ENCODE measurements at regions not wholly inside any gene's neighbourhood (a gene's known extent, or its start where the extent isn't known, plus 50 kb on each side); places are given as distances from the start of the nearest gene placed in this dataset.

DNA sequence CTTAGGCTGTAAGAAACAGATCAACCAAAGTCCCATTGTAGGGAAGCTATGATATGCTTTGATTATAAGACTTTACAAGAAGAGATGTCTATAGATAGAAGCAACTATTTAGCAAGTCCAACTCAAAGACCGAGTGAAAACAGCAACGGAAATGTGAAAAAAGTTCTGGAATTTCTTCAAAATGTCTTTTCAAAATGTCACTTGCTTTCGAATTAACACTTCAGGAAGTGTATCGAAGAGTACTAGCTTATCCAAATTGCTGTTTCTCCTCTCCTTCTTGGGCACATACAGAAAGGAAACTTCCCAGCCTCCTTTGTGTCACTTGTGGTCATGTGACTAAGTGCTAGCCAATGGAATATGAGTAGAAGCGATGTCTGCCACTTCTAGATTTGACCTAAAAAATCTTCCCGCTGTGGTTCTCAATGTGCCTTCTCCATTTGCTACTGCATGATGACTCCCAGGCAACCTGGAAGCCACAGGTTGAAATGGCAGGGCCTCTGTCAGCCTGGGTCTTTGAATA is 89.9 kb downstream of the TSEN15 start:
- ATAC-seq (no peak), DNase-seq (no peak)
- Mint-ChIP-seq H3K27ac (no peak overlapping the region), H3K9me3 (peaks cover 0 to 9% (median 3%) of the 10 kb centered on the region in 9 donors), H3K27me3 (peaks cover 7 to 33% (median 11%) of the 10 kb centered on the region in 5 donors), H3K4me1 (no peaks in the 10 kb centered on the region), H3K4me3 (no peak overlapping the region), H3K36me3 (peaks cover 0 to 8% (median 8%) of the 10 kb centered on the region in 3 donors)
- POLR2A ChIA-PET, result no interaction called here

DNA sequence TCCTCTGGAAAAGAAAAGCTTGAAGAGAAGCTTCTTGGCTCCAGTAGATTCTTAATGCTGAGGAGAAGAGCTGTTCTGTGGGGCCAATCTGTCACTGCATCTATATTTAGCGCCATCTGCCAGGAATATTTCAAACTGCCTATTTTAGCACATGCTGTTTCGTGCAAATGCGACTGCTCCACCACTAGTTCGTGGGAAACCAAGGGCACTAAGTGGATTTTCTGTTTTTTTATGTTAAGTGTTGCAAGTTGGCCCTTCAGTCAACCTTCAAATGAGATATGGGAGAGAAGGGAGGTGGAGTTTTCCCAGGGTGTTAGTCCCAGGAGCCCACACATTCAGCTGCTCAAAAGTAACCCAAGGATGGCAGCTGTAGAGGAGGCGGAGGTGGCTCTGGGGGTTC is 91.9 kb downstream of the TSEN15 start:
- Mint-ChIP-seq H3K27me3 (peaks cover 11 to 51% (median 20%) of the 10 kb centered on the region in 5 donors), H3K4me3 (no peak overlapping the region), H3K9me3 (peaks cover 0 to 2% (median 0%) of the 10 kb centered on the region in 9 donors), H3K36me3 (no peaks in the 10 kb centered on the region), H3K4me1 (no peaks in the 10 kb centered on the region), H3K27ac (no peak overlapping the region)
- ATAC-seq (no peak), DNase-seq (no peak)
- POLR2A ChIA-PET, result no interaction called here

DNA sequence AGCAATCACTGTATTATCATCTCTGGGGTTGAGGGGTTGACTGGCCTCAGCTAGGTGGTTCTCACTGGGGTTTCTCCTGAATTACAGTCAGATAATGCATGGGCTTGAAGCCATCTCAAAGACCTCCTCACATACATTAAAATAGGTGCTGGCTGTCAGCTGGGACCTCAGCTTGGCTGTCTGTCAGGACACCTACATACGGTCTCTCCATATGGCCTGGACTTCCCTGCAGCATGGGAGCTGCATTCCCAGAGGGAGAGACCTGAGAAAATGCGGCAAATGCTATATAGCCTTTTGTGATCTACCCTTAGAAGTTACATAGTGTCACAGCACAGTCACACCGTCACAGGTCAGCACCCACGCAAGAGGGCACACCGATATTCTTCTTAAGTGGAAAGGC is 93.6 kb downstream of the TSEN15 start:
- ATAC-seq (no peak), DNase-seq (no peak)
- Mint-ChIP-seq H3K4me3 (no peak overlapping the region), H3K36me3 (no peaks in the 10 kb centered on the region), H3K4me1 (no peaks in the 10 kb centered on the region), H3K27me3 (peaks cover 13 to 60% (median 22%) of the 10 kb centered on the region in 5 donors), H3K27ac (no peak overlapping the region), H3K9me3 (peaks cover 0 to 2% (median 0%) of the 10 kb centered on the region in 9 donors)
- POLR2A ChIA-PET, result no interaction called here

DNA sequence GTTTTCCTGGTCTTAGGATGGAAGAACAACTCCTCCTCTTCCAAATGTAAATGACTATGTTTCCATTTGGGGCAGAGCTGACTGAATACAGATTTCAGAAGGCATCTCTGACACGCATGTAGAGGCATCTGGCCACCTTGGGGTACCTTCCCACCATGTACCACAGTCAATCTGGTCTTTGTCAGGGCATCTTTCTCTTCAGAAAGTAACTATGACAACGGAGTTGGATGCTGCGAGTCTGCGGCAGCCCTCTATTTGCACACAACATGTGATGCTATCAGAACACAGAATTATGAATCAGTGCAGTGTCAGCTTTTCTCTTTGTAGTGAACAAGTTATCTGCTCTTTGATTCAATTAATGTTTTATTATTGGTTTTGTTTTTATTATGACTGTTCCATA is 94.7 kb downstream of the TSEN15 start:
- Mint-ChIP-seq H3K36me3 (no peaks in the 10 kb centered on the region), H3K9me3 (peaks cover 0 to 2% (median 0%) of the 10 kb centered on the region in 9 donors), H3K27me3 (peaks cover 17 to 64% (median 28%) of the 10 kb centered on the region in 5 donors), H3K4me3 (no peak overlapping the region), H3K27ac (no peak overlapping the region), H3K4me1 (no peaks in the 10 kb centered on the region)
- DNase-seq (no peak), ATAC-seq (no peak)
- POLR2A ChIA-PET, result no interaction called here

DNA sequence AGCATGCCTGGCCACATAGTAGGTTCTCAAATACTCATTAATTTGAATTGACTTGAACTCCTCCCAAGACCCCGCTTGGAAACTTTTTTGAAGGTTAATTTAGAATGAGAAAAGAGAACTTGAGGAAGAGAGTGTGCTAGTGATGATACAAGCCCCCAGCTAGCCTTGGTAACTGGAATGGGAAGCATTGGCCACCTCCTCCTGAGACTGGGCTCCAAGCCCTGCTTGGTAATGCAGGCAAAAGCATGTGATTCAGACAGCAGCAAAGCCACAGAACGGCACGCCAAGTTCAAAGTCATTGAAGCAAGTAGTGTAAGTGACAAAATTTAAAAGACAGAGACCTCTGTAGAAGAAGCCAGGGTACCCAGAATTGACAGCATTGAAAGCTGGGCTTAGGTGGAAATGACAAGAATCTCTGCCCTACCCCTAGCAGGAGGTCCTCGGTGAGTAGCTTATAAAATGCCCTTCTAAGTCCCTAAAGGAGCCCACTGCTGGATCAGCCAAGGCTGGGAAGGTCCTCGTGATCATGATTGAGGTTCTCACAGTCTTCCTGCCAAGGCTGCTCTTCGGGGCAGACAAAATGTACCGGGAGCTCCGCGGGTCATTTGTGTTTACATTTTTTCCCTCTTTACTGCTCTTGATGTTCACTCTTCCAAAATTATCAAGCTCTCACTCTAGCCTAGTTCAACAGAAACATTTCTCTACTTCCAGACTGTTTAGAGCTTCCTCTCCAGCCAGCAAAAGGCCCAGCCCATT is 99.4 kb downstream of the TSEN15 start:
- ATAC-seq, result no peak
- Mint-ChIP-seq H3K4me1 (peaks cover 12 to 24% (median 13%) of the 10 kb centered on the region in 4 donors), H3K36me3 (peaks cover 0 to 3% (median 0%) of the 10 kb centered on the region in 3 donors), H3K27ac (no peak overlapping the region), H3K4me3 (no peak overlapping the region), H3K9me3 (peaks cover 0 to 2% (median 0%) of the 10 kb centered on the region in 9 donors), H3K27me3 (peaks cover 13 to 71% (median 38%) of the 10 kb centered on the region in 5 donors)
- DNase-seq, result no peak
- POLR2A ChIA-PET, result no interaction called here

DNA sequence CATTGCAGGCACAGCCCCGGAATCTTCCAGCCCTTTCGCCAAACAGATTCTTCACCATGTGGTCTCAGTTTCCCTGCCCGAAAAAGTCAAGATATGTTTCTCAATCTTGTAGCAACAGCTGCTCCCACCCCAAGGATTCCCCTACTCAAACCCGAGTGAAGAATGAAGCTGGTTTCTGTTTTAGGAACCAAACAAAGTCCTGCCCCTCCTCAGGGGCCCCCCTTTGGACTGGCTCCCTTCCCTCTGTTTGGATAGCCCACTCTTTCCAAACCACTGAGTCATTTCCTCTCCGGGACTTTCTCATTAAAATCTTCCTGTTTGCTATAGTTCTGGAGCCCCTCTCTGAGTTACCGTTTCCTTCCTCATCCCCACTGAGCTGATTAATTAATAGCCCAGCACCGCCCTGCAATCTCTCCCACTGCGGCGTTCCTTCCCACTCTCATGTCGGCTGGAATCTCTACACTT is 100.9 kb downstream of the TSEN15 start:
- Mint-ChIP-seq H3K27me3 (peaks cover 16 to 60% (median 38%) of the 10 kb centered on the region in 5 donors), H3K36me3 (peaks cover 0 to 3% (median 0%) of the 10 kb centered on the region in 3 donors), H3K4me1 (peaks cover 12 to 24% (median 13%) of the 10 kb centered on the region in 4 donors), H3K9me3 (no peaks in the 10 kb centered on the region), H3K4me3 (peak overlapping the region in 8 of 10 donors; percentile 4 to 55 (median 33)), H3K27ac (peak overlapping the region in 1 of 10 donors; percentile 39)
- ATAC-seq, result no peak
- POLR2A ChIA-PET, result no interaction called here
- DNase-seq, result no peak

DNA sequence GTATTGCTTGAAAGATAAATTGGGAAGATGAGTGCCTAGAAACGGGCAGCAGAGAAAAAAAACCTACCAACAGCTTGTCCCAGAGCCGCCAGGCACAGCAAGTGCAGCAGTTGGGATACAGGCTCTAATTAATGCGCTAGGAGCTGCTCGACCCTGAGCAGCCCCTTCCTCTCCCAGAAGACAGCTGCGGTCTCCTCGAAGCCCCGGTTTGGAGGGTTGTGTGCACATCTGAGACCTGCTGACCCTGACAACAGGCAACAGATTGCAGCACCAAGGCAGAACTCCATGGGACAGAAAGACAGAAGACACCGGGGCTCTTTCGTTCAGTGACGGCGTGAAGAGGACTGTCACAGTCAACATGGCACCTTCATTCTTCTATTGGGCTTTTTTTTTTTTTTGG is 101.4 kb downstream of the TSEN15 start:
- POLR2A ChIA-PET, result no interaction called here
- H3K4me3 Mint-ChIP-seq, result peak overlapping the region; percentile 4 to 55 (median 38)

DNA sequence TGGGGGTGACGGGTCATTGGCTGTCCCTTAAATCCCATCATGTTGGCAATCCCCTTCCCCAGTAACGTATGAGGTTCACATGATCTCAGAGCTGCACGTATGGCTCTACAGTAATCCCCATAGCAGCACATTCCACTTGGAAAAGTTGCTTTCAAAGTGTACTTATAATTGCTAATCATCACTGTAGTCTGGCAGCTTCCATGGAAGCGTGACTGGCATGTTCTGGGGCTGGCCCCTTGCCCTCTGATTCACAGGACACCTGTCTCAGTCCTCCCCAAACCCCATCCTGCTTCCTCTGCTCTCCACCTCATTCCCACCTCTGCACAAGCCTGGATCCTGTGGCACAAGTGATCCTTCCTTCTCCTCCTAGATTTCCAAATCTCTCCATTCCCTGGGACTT is 102.2 kb downstream of the TSEN15 start:
- Mint-ChIP-seq H3K36me3 (peaks cover 0 to 3% (median 0%) of the 10 kb centered on the region in 3 donors), H3K4me3 (peak overlapping the region in 3 of 10 donors; percentile 4 to 48 (median 43)), H3K9me3 (no peaks in the 10 kb centered on the region)

More for the DNA sequence above, 101.4 kb downstream of the TSEN15 start:
- Mint-ChIP-seq H3K27me3 (peaks cover 16 to 54% (median 34%) of the 10 kb centered on the region in 5 donors), H3K9me3 (no peaks in the 10 kb centered on the region), H3K27ac (peak overlapping the region in 1 of 10 donors; percentile 39), H3K4me1 (peaks cover 12 to 24% (median 13%) of the 10 kb centered on the region in 4 donors), H3K36me3 (peaks cover 0 to 3% (median 0%) of the 10 kb centered on the region in 3 donors)
- DNase-seq, result no peak
- ATAC-seq, result no peak

DNA sequence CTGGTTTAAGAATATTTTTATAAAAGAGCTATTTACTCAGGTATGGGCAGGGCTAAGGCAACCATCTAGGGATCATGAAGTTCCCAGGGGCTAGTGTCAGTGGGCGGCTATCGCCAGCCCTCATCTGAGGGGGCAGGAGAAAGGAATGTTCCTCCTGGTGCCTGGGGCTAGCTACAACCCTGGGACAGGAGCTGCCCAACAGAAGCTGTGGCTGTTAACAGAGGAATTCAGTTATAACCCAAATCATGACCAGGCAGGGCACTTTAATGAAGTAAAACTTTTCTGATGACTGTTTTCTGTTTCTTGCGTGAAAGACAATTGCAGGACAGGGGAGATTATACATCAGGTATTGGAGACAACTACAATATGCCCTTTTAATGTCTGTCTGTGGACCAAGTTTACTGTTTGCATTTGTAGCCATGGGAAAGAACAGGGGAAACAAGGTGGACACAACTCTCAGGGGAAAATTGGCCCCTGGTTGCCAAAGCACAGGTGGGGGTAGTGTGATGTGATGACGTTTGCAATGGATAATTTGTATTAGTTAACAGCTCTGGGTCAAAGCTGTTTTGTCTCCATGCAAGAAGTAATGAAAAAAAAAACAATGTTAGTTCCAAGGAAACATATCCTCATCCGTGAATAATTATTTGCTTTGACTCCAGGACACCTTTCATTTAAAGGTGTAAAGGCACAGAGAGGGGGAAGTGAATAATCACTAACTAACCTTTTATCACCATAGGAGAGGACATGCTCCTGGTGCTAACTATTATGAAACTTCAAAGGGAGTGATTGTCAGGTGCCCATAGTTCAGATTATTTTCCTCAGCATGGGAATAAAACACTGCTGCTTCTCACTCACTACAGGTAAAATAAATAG is 105.2 kb downstream of the TSEN15 start:
- Mint-ChIP-seq H3K27ac (no peak overlapping the region), H3K9me3 (no peaks in the 10 kb centered on the region), H3K27me3 (peaks cover 6 to 32% (median 23%) of the 10 kb centered on the region in 5 donors), H3K4me3 (no peak overlapping the region), H3K36me3 (no peaks in the 10 kb centered on the region), H3K4me1 (peaks cover 12 to 23% (median 13%) of the 10 kb centered on the region in 4 donors)
- POLR2A ChIA-PET, result no interaction called here
- no peak for ATAC-seq
- DNase-seq, result no peak

More for the DNA sequence above, 102.2 kb downstream of the TSEN15 start:
- Mint-ChIP-seq H3K27ac (no peak overlapping the region), H3K4me1 (peaks cover 12 to 24% (median 13%) of the 10 kb centered on the region in 4 donors), H3K27me3 (peaks cover 16 to 48% (median 33%) of the 10 kb centered on the region in 5 donors)
- ATAC-seq (no peak), DNase-seq (no peak)
- POLR2A ChIA-PET, result no interaction called here

DNA sequence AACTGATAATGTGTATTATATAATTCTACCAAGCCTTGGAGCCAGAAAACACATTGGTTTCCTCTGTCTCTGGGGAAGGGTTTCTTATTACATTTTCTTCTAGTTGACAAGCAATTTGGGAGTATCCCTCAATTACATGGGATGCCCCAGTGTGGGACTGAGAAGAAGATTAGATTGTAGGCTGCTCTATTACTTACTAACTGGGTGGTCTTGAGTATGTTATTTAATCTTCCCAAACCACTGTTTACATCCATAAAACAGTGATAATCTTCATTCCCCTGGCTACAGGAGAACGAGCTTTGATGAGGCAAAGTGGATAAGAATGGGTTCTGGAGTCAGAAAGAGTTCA is 105.8 kb downstream of the TSEN15 start:
- peaks cover 6 to 26% (median 21%) of the 10 kb centered on the region in 5 donors for H3K27me3 Mint-ChIP-seq
- peaks cover 11 to 17% (median 11%) of the 10 kb centered on the region in 4 donors for H3K4me1 Mint-ChIP-seq
- H3K27ac Mint-ChIP-seq, result no peak overlapping the region
- no peak for ATAC-seq
- no peaks in the 10 kb centered on the region for H3K36me3 Mint-ChIP-seq
- no peak for DNase-seq
- POLR2A ChIA-PET, result no interaction called here
- H3K9me3 Mint-ChIP-seq, result no peaks in the 10 kb centered on the region
- no peak overlapping the region for H3K4me3 Mint-ChIP-seq

DNA sequence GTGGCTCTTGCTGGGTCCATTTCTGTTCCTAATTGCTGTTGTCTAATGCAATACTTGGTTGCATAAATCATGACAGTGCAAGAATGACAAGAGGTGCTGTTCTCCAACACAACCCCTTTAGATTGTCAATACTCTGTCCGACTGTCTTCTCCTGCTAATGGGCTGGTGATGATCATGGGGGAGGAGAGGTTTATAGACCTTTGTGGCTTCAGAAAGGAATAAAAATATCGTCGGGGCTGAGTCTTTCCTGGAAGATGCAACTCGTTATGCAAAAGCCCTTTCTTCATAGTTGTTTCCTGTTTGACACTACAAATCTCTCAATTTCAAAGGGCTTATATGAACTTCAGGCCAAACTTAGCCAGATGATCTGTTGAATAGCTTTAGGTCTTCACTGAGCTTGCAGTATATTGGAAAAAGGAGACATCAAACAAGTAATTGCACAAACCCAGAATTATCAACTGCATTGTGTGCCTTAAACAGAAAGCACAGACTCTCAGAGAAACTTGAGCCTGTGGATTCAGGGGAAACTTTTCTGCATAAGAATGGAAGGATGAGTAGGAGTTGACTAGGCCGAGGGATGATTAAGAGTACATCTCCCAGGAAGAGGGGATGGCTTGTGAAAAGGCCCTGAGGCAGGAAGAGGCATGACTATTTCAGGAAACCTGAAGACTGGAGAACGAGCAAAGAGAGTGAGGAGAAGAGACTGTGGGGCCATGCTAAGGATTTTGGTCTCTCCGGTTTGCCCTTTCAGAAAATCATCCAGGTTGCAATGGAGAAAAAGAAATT is 107.6 kb downstream of the TSEN15 start:
- no peaks in the 10 kb centered on the region for H3K36me3 Mint-ChIP-seq
- H3K4me3 Mint-ChIP-seq, result no peak overlapping the region
- DNase-seq, result no peak
- POLR2A ChIA-PET, result no interaction called here
- ATAC-seq, result no peak
- no peak overlapping the region for H3K27ac Mint-ChIP-seq
- no peaks in the 10 kb centered on the region for H3K9me3 Mint-ChIP-seq
- peaks cover 5 to 8% (median 6%) of the 10 kb centered on the region in 5 donors for H3K27me3 Mint-ChIP-seq
- H3K4me1 Mint-ChIP-seq, result peaks cover 0 to under 1% (median 0%) of the 10 kb centered on the region in 4 donors

DNA sequence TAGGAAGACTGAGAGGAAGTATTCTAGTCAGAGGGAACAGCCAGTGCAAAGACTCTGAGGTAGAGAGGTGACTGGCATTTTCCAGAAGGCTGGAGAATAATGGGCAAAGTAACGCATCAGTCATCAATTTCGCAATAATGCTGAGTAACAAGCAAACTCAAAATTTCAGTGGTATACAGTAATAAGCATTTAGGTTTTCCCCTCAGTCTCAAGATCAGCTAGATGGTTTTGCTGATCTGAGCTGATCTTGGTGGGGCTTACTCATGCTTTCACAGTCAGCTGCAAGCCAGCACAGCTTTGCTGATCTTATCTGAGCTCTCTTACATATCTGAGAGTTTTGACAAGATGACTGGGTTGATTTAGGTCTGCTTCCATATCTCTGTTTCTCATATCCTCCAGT is 108.7 kb downstream of the TSEN15 start:
- H3K9me3 Mint-ChIP-seq, result peaks cover 0 to 4% (median 0%) of the 10 kb centered on the region in 9 donors
- no peak overlapping the region for H3K4me3 Mint-ChIP-seq
- POLR2A ChIA-PET, result no interaction called here
- H3K27ac Mint-ChIP-seq, result no peak overlapping the region
- no peak for DNase-seq
- no peaks in the 10 kb centered on the region for H3K36me3 Mint-ChIP-seq
- no peak for ATAC-seq
- H3K27me3 Mint-ChIP-seq, result peaks cover 0 to 6% (median 1%) of the 10 kb centered on the region in 5 donors
- no peaks in the 10 kb centered on the region for H3K4me1 Mint-ChIP-seq
